ENCODE measurements at regions not wholly inside any gene's neighbourhood (a gene's known extent, or its start where the extent isn't known, plus 50 kb on each side); places are given as distances from the start of the nearest gene placed in this dataset.

DNA sequence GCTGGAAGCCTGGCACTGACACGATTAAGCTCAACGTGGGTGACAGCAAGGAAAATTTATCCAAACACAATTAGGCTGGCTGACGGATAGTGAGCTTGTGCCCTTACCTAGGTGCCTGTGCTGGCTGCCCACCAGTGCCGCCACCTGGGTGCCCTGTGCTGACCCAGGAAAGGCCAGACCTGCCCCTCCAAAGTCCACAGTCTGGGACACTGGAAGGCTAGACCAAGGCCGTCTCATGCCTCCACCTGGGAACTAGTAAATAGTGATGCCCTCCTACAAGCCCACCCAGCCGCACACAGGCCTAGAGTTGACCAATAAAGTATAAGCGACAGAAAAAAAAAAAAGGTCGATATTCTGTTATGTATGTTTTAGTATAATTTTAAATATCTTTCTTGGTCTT, 142.6 kb upstream of the MCHR2 start:
- no peak for DNase-seq (ENCODE audit: insufficient read length, low spot score)
- no peak for TF ChIP-seq POLR2A (IDR thresholded peaks at IDR 0.05; ENCODE audit: low read depth, low read length)
- no peak for FAIRE-seq

GRCh38 chr6:100135977-100136376, 142.0 kb upstream of the MCHR2 start:
- no peak for DNase-seq (ENCODE audit: insufficient read length, low spot score)
- TF ChIP-seq POLR2A (IDR thresholded peaks at IDR 0.05; ENCODE audit: low read depth, low read length): no peak
- no peak for FAIRE-seq

- no peak for TF ChIP-seq POLR2A (IDR thresholded peaks at IDR 0.05; ENCODE audit: low read depth, low read length)
- DNase-seq (ENCODE audit: insufficient read length, low spot score) (peak; percentile 1), FAIRE-seq (no peak)
Measured at GRCh38 chr6:100134703-100135102, 140.7 kb upstream of the MCHR2 start.

DNA sequence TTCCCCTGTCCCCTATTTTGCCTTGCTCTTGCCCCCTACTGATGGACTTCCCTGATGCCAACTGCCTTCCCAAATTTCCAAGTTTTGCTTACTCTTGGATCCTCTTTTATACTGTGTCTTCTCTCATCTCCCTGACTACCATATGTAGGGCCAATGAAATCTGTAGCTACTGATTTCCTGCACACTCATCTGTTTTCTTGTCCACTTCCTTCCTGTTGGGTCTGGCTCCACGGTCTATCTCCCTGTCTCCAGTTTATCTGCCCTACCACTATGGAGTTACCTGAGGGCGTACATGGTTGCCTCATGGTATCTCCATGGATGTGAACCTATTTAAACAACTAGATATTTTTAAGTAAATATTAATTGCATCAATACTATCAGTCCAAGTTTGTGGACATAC, 140.3 kb upstream of the MCHR2 start:
- no peak for DNase-seq (ENCODE audit: insufficient read length, low spot score)
- TF ChIP-seq POLR2A (IDR thresholded peaks at IDR 0.05; ENCODE audit: low read depth, low read length): no peak
- no peak for FAIRE-seq

GRCh38 chr6:100132005-100132404, 138.0 kb upstream of the MCHR2 start:
- DNase-seq (ENCODE audit: insufficient read length, low spot score): no peak
- no peak for FAIRE-seq
- no peak for TF ChIP-seq POLR2A (IDR thresholded peaks at IDR 0.05; ENCODE audit: low read depth, low read length)

DNA sequence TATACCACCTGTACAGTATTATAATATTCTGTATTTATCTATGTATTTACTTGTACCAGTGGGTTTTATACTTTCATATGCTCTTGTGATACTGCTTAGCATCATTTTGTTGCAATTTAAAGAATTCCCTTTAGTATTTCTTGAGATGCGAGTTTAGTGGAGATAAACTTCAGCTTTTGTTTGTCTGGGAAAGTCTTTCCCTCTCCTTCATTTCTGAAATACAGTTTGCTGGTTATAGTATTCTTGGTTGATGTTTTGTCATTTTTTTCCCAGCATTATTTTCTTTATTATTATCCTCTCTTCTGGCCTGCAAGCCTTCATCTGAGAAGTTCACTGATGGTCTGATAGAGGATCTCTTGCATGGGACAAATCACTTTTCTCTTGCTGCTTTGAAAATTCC, 136.6 kb upstream of the MCHR2 start:
- TF ChIP-seq POLR2A (IDR thresholded peaks at IDR 0.05; ENCODE audit: low read depth, low read length): no peak
- DNase-seq (ENCODE audit: insufficient read length, low spot score): no peak
- no peak for FAIRE-seq

- no peak for FAIRE-seq
- no peak for TF ChIP-seq POLR2A (IDR thresholded peaks at IDR 0.05; ENCODE audit: low read depth, low read length)
- DNase-seq (ENCODE audit: insufficient read length, low spot score): no peak
Measured at GRCh38 chr6:100126790-100127484, 132.9 kb upstream of the MCHR2 start.

GRCh38 chr6:100121854-100122609, 128.0 kb upstream of the MCHR2 start:
- FAIRE-seq (no peak), DNase-seq (ENCODE audit: insufficient read length, low spot score) (no peak)
- no peak for TF ChIP-seq POLR2A (IDR thresholded peaks at IDR 0.05; ENCODE audit: low read depth, low read length)

DNA sequence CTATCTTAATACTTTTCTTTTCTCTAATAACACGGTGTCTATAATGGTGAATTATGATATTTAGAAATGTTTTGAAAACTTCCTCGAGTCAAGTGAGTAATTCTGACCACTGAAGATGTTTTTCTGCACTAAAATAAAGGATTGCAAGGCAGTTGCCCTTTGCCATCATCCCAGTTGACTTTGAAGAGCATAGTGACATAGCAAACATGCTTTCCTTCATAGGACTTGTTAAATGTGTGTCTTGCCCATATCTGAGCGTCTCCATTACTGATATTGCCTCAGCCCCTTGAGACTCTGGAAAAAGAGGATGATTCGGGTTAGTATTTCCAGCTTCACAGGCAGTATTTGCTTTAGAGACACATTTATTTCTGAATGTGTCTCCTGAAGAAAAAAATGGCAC, 125.2 kb upstream of the MCHR2 start:
- no peak for FAIRE-seq
- DNase-seq (ENCODE audit: insufficient read length, low spot score): no peak
- TF ChIP-seq POLR2A (IDR thresholded peaks at IDR 0.05; ENCODE audit: low read depth, low read length): no peak

DNA sequence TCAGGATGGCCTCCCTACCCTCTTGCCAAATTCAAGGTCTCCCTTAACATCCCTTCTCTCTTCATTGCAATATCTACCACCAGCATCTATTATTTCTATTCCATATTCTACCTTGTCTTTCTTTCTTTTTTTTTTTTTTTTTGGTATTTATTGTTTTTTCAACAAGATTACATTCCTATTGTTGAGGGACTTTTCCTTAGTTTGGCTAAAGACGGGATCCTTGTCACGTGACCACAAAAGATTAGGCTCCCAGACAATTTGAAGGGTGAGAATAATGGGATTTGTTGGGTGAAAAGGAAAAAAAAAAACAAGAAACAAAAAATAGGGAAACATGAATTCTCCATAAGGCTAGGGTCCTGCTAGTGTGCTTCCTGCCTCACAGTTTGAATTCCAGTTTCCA, 124.3 kb upstream of the MCHR2 start:
- FAIRE-seq (no peak), DNase-seq (ENCODE audit: insufficient read length, low spot score) (no peak)
- no peak for TF ChIP-seq POLR2A (IDR thresholded peaks at IDR 0.05; ENCODE audit: low read depth, low read length)

GRCh38 chr6:100117680-100118079, 123.7 kb upstream of the MCHR2 start:
- TF ChIP-seq POLR2A (IDR thresholded peaks at IDR 0.05; ENCODE audit: low read depth, low read length): no peak
- FAIRE-seq (no peak), DNase-seq (ENCODE audit: insufficient read length, low spot score) (no peak)

GRCh38 chr6:100116411-100117194, 122.6 kb upstream of the MCHR2 start:
- peak; percentile 68 for FAIRE-seq
- DNase-seq (ENCODE audit: insufficient read length, low spot score): peak; percentile 2
- TF ChIP-seq POLR2A (IDR thresholded peaks at IDR 0.05; ENCODE audit: low read depth, low read length): no peak

- FAIRE-seq (no peak), DNase-seq (ENCODE audit: insufficient read length, low spot score) (no peak)
- no peak for TF ChIP-seq POLR2A (IDR thresholded peaks at IDR 0.05; ENCODE audit: low read depth, low read length)
Measured at GRCh38 chr6:100115407-100116101, 121.5 kb upstream of the MCHR2 start.
